HG03575 (cell line): ENCODE measurements at regions not wholly inside any gene's neighbourhood (a gene's known extent, or its start where the extent isn't known, plus 50 kb on each side); places are given as distances from the start of the nearest gene placed in this dataset.
"Not testable (repeated sequence)": the region's sequence is repeated elsewhere in the genome, so short reads cannot be mapped to it uniquely, and the experiment has no call there.

Experiments
- ATAC-seq: cut with Tn5 transposase; IDR thresholded peaks from one replicate; pipeline ENCODE4 v1.9.1; 2021; ENCODE audit not compliant: unreplicated experiment, insufficient number of reproducible peaks, low FRiP score; ENCODE audit errors: extremely low read depth

DNA sequence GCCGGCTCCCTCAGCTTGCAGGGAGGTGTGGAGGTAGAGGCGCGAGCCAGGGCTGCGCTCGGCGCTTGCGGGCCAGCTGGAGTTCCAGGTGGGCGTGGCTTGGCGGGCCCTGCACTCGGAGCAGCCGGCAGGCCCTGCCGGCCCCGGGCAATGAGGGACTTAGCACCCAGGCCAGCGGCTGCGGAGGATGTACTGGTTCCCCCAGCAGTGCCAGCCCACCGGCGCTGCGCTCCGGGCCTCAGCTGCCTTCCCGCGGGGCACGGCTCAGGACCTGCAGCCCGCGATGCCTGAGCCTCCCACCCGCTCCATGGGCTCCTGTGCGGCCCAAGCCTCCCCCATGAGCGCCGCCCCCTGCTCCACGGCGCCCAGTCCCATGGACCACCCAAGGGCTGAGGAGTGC is 1293.6 kb upstream of the NXPH2 start:
- ATAC-seq: not testable (repeated sequence)

DNA sequence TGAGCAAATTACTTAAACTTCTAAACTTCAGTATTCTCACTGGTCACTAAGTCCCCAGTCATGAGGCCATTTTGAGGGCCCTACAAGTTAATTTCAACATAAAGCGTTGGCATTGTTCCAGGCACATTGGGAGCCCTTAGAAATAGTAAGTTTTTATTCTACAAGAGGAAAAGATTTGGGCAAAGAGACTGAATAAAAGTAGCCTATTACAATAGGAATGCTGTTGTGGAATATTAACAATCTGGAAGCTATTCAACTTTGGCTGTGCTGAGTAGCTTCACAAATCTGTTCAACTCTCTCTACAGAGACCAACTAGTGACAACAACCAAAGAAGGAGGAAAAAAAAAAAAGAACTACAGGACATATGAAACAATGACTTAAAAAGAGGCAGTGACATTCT is 1287.5 kb upstream of the NXPH2 start:
- ATAC-seq: no peak

DNA sequence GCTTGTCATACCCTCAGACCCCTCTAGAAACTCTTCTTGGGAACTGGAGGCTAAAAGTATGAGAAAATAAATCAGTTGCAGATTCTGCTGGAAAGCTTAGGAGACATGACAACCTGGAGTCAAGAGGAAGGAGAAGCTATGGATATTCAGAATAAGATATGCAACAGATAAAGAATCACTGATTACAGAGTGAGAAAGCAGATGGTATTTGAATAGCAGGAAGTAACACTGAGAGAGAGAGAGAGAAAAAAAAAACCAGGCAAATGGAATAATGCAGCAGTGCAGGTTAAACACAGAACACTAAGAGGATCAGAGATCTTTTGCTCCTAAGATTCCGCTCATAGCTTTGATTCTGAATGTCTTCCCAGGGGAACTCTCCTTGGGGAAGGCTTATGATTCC is 1284.1 kb upstream of the NXPH2 start:
- ATAC-seq: no peak

DNA sequence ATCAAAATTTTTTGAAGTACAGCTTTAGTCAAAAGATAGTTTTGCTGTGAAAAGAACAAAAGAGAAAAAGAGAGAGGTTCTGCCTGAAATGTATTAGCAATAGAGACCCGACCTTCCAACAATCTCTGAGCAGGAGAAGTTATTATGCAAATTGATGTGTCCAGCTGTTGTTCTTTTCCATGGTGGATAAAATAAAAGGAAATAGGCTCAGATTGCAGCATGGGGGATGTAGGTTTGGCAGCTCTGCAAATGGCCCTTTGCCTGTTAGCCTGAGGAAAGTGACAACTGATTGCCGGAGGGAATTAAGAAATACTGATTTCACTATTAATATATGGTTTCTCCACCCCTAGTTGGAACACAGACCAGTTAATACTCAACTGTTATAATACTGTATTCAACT is 1283.2 kb upstream of the NXPH2 start:
- ATAC-seq: no peak

DNA sequence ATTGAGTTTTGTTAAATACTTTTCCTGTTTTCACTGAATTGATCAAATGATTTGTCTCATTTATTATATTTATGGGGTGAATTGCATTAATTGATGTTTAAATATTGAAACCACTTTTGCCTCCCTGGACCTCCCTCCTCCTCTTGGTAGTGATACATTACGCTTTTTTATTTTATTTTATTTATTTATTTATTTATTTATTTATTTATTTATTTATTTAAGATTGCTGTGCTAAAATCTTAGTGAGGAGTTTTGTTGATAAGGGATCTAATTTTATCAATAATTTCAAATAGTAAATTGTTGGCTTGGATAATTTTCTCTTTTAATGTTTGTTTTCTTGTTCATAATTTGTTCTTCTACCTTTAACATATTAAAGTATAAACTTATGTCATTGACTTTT is 1281.0 kb upstream of the NXPH2 start:
- ATAC-seq: no peak

DNA sequence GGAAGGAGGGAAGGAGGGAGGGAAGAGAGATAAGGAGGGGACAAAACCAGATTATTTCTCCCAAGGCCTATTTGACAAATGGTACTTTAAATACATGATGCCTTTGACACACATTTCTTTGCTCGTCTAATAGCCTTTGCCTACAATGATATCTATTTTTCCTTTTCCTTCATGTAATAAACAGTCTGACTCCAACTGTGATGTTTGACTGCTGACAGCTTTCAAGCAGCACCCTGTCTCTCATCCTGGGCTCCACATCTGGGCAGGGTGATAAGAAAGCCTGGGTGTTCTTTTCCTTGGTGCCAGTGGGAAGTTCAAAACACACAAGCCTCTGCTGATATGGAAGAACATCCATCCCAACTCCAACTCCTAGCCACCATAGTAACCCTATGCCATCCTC is 1277.7 kb upstream of the NXPH2 start:
- ATAC-seq: no peak

DNA sequence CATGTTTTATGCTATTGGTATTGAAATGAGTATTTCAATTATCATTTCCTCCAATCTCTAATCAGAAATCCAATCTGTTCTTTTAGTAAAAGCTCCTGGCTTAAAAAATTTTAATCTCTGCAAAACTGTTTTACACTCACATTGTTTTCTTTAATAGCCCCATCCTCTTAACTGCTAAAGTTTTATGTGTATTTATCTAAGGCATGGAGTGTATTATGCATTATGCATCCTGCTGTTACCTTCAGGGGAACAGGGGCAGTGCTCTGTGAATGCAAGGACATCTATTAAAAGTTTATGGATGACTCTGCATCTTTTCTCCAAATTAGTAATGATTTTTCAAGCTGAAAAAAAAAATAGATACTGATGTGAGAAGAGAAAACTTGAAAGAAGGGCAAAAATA is 1261.6 kb upstream of the NXPH2 start:
- ATAC-seq: no peak

DNA sequence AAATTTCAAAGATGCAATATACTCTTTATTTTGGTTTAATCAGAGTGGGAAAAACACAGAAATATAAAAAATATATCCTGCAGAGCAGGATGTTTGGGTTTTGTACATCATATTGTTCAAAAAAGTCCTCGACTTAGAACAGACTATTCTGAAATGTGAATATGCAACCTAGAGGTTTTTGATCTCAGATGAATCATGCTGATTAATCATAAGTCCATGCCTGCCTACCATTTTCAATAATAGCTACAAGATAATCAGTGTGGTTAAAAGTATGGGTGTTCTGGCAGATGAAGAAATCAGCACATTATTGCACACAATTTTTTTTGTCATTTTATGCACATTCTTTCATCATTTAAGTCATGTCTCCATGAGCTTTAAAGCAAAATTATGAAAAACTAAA is 1261.0 kb upstream of the NXPH2 start:
- no peak for ATAC-seq

DNA sequence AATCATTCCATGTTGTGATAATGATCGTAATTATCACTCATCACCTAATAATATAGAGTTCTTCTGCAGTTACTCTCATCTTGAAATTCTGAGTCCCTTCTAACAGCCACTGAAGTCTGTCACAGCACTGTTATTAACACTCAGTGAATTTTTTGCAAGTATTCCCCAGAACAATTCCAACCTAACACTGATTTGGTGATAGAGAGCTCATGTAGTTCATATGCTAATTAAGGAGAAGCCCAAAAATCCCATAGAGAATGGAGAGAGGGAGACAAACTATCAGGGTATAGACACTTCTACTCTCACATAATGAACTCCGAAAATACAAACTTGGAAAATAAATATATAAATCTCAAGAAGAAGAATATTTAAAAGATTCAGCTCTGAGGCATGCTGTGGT is 1253.4 kb upstream of the NXPH2 start:
- ATAC-seq: no peak

DNA sequence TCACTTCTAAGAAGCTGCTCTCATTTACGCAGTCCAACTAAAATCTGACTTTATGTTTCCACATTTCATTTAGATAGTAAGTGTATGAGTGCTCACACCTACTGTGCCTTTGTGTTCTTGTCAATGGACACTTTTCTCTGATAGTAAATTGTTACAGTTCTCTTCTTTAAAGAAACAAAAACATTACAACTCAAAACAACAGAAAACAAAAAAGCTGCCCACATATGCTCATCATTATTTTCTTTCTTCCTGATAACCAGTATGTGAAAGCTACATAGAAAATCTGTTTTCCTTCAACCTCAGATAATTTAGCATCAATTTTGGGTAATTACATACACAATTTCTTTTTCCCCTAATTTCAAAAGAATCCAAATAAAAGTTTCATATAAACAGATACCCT is 1247.8 kb upstream of the NXPH2 start:
- no peak for ATAC-seq

DNA sequence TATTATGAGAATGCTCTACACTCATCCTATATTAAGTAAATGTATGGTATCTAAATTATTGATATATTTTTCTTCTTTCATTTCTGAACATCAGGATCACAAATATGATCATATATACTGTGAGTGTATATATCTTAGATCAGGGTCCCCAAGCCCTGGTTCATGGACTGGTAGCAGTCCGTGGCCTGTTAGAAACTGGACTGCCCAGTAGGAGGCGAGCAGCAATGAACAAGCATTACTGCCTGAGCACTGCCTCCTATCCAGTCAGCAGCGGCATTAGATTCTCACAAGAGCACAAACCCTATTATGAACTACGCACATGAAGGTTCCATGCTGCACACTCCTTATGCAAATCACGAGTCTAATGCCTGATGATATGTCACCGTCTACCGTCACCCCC is 1247.1 kb upstream of the NXPH2 start:
- ATAC-seq: no peak

DNA sequence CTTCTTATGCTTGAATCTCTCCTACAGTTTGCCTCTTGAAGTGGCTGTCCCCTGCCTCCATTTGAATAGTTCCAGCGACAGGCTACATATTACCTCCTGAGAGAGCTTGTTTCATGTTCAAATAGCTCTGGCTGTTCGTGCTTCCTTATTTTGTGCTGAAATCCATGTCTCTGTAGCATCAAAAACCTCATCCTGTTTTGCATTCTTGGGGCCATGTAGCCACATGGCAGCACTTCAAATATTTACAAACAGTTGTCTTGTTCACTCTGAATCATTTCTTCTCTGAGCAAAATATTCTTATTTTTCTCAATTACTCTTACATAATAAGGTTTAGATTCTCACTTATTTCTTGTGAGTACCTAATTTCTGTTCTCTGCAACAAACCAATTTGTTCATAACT is 1243.1 kb upstream of the NXPH2 start:
- no peak for ATAC-seq

DNA sequence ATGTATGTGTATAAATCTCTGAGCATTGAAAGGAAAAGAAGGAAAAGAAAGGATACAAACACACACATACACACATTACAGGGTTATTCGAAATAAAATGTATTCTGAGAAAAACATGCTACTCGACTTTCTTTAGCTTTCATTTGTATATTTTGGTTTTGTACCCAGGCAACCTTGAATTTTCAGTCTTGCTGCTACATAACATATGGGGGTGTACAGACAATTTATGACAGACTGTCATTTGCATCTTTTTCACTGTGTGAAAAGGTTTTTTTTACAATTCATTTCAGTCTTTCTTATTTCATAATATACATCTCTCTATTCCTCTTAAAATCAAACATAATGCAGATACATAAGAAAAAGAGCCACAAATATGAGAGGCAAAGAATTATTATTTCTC is 1238.4 kb upstream of the NXPH2 start:
- ATAC-seq: no peak

DNA sequence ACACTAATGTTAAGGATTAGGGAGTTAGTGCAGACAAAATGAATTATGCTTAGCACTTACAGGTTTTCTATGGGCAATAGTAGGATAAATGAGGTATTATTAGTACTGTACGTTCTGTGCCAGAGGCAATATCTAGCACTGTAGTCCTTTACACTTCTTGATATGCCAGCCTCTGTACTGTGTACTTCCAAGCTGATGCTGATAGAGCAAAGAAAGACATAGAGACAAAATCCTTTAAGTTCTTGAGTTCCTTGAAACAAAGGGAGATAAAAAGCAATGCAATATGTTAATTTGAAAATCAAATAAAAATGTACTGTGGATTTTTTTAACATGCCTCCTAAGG is 1234.0 kb upstream of the NXPH2 start:
- no peak for ATAC-seq

DNA sequence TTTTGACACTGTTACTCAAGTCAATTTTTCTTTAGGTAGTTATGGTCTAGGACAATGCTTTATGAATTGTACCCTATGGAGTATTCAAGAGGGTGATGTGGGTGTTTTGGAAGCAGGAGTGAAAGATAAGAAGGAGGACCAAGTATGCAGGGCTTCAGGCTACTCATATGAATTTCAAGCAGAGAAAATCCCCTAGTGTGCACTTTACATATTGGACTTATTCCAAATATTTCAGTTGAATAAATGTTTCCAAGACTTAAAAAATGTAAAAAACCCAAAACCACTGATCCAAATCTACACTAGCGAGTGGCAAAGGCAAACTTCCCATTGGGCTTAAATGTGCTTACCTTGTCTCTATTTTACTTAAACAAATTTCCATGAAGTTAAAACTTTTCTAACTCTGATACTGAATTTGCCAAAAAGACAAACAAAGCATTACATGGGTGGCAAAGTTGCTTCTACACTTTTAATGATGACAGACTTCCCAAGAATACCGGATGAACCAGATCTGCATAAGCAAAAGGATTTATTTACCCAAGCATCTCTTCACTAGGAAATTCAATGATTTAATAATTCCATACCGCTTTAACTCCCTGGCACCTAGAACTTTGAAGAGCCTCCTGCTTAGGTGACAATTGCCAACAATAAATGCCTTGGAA is 1233.5 kb upstream of the NXPH2 start:
- no peak for ATAC-seq

DNA sequence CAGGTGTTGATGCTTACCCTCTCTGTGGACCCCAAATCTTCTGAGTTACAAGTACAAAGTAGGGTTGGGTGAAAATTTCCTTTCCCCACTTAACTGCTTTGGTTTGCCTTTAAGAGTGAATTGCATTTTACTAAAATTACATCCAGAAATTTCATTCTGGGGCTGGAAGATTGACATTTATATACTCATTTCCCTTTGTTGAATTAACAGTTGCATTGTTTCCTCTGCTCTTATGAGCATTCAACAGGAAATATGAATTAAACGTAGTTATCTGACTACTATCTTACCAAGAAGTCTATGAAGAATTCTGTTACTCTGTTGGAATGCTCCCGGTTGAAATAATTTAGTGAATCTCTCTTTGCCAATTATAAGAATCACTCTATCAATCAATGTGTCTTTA is 1231.1 kb upstream of the NXPH2 start:
- ATAC-seq: no peak

DNA sequence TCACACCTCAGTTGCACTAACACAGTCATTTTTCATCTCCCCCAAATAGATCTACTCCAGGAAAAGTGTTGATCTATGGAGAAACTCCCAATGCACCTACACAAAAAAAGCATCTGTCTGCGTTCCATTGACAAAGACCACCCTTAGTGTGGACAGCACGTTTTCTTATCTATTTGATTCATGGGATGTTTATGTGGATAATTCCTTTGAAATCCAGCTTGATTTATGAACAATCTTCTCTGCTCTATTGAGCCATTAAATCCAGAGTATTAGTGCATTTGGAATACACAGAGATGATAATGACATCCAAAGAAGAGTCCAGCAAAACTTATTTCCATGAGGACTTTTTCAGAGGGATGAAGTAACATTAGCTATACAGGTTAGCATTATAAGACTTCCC is 1221.9 kb upstream of the NXPH2 start:
- ATAC-seq: no peak

DNA sequence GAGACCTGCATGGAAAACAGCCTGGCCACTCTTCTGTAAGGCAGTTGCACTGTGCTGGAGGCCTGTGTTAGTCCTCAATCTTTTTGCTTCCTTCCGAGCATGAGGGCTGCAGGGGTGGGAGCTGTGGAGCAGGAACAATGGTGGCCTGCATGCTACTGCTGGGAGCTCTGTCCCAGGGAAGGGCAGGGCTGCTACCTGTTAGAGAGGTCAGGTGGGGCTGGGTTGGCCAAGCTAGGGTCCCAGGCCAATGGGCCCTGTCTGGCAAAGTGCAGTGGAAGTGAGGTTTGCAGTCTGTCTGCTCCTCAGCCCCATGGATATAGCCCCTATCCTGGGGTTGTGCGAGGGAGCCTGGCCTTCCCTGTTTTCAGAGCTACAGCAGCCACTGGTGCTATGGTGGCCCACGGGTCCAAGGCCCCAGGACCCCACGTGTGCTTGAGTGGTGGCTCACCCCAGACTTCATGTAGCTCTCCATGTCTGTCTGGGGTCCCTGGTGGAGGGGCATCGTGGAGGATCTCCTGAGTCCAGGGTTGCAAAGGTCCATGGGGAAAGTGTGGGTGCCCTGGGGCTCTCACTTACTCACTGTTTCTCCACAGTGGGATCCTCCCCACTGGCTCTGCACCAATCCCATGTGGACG is 1212.6 kb upstream of the NXPH2 start:
- ATAC-seq: no peak

DNA sequence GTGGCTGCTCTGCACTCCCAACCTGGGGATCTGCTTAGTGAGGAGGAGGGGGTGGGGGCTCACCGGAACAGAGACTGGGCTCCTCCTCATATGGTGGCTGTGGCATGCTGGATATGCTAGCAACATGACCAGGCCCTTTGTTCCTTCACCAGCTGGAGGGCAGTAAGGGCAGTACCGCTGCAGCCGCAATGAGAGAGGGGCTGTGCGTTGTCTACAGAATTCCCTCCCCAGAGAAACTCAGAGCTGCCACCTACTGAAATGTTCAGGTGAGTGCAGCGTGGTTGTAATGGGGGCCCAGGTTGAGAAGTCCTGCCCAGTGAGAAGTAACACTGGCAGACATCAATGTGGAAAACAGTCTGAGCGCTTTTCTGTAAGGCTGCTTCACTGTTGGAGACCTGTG is 1211.9 kb upstream of the NXPH2 start:
- ATAC-seq: no peak

DNA sequence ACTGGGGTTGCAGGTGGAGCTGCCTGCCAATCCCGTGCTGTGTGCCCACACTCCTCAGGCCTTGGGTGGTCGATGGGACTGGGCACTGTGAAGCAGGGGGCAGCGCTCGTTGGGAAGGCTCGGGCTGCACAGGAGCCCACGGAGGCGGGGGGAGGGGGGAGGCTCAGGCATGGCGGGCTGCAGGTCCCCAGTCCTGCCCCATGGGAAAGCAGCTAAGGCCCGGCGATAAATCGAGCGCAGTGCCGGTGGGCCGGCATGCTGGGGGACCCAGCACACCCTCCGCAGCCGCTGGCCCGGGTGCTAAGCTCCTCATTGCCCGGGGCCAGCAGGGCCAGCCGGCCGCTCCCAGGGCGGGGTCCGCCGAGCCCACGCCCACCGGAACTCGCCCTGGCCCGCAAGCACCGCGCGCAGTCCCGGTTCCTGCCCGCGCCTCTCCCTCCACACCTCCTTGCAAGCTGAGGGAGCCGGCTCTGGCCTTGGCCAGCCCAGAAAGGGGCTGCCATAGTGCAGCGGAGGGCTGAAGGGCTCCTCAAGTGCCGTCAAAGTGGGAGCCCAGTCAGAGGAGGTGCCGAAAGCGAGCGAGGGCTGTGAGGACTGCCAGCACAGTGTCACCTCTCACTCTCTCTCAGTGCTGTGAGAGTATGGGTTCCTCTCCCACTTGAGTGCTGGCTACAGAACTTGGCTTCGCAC is 1210.6 kb upstream of the NXPH2 start:
- no peak for ATAC-seq

DNA sequence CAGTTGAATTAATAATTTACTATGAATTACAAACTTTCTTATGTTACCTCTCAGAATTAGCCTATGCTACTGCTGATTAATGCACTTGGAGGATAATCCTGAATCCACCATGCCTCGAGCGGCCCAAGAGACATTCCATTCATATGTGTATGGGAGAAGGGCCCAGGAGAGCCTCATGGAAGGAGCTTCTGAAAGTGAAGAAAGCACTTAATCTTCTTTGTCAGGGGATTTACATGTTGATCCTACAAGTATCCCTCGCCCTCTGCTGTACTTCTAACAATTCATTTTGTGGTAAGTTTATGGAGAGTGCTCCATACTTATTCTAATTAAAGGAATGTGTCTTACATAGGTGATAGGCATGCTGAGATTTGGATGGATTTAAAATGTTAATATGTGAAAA is 1189.1 kb upstream of the NXPH2 start:
- ATAC-seq: no peak
